KMS-11 (cell line): ENCODE measurements at regions not wholly inside any gene's neighbourhood (a gene's known extent, or its start where the extent isn't known, plus 50 kb on each side); places are given as distances from the start of the nearest gene placed in this dataset.

Experiments used
- H2AFZ ChIP-seq: fragments of 200-600 bp; sonication (generic); 2 replicates; pipeline ENCODE4 v1.6.1; 2016; ENCODE audit warnings: antibody characterized with exemption, mixed run types, low read depth
- H3K27ac ChIP-seq: fragments of 200-600 bp; sonication (generic); 2 replicates; pipeline ENCODE4 v1.6.1; 2016; ENCODE audit warnings: mild to moderate bottlenecking, mixed run types
- H3K27me3 ChIP-seq: fragments of 200-600 bp; sonication (generic); 2 replicates; pipeline ENCODE4 v1.6.1; 2017; ENCODE audit warnings: mild to moderate bottlenecking, low read depth, mixed run types, moderate library complexity; ENCODE audit not compliant: insufficient read depth
- H3K36me3 ChIP-seq: fragments of 200-600 bp; sonication (generic); 2 replicates; pipeline ENCODE4 v1.6.1; 2017; ENCODE audit warnings: mild to moderate bottlenecking, mixed run types; ENCODE audit not compliant: insufficient read depth
- H3K4me1 ChIP-seq: fragments of 200-600 bp; sonication (generic); 2 replicates; pipeline ENCODE4 v1.6.1; 2016; ENCODE audit warnings: mild to moderate bottlenecking, low read depth, mixed run types; ENCODE audit not compliant: poor library complexity, severe bottlenecking
- H3K4me2 ChIP-seq: fragments of 200-600 bp; sonication (generic); 2 replicates; pipeline ENCODE4 v1.7.0; 2016; ENCODE audit warnings: mild to moderate bottlenecking, mixed run types
- H3K4me3 ChIP-seq: fragments of 200-600 bp; sonication (generic); IDR thresholded peaks from 2 replicates; pipeline ENCODE4 v1.6.1; 2017; ENCODE audit warnings: low read depth, low read length, mixed read lengths; ENCODE audit not compliant: insufficient read depth
- H3K79me2 ChIP-seq: fragments of 200-600 bp; sonication (generic); 2 replicates; pipeline ENCODE4 v1.6.1; 2016; ENCODE audit warnings: low read depth, mixed run types; ENCODE audit not compliant: insufficient read depth
- H3K9ac ChIP-seq: fragments of 200-600 bp; sonication (generic); 2 replicates; pipeline ENCODE4 v1.6.1; 2016; ENCODE audit warnings: mild to moderate bottlenecking, mixed run types
- H4K20me1 ChIP-seq: fragments of 200-600 bp; sonication (generic); 2 replicates; pipeline ENCODE4 v1.6.1; 2016; ENCODE audit warnings: mild to moderate bottlenecking, mixed run types; ENCODE audit not compliant: insufficient read depth
- CTCF ChIP-seq: fragments of 200-600 bp; sonication (generic); conservative IDR thresholded peaks from 2 replicates; pipeline ENCODE4 v1.6.1; 2017; ENCODE audit warnings: low read depth, mild to moderate bottlenecking, antibody characterized with exemption, low read length, moderate library complexity, mixed read lengths

DNA sequence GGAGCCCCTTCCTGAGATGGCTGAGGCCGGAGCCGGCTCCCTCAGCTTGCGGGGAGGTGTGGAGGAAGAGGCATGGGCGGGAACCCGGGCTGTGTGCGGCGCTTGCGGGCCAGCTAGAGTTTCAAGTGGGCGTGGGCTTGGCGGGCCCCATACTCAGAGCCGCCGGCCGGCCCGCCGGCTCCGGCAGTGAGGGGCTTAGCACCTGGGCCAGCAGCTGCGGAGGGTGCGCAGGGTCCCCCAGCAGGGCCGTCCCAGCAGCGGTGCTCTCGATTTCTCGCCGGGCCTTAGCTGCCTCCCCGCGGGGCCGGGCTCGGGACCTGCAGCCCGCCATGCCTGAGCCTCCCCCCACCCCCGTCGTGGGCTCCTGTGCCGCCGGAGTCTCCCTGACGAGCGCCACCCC, 67.9 kb upstream of the SLC28A3 start:
- H2AFZ ChIP-seq, result no peak overlapping the region
- H3K4me1 ChIP-seq, result no peaks in the 10 kb centered on the region
- no peaks in the 10 kb centered on the region for H3K79me2 ChIP-seq

DNA sequence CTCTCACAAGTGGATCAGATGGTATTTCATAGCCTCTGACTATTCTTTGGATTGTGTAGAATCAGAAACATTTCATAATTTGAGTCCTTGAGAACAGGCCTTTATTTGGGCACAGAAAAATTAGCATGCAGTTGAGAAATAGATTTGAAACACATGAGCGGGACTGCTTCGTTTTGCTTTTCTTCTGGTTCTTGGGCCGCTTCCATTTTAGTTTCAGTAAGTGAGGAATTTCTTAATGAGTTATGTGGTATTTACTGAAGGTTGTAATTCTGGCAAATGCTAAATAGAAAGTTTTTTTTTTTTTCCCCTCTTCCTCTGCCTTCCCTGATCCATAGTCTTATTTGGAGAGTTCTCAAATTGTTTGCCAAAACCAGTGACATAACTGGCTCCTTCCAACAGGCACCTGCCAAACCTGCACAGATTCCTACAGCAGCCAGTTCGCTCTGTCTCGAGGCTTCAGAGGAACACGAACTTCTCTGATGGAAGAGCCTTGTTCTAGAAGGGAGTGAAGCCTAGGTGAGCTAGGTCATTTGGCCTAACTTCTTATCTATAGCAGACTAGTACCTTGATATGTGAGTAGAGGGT, 71.2 kb upstream of the SLC28A3 start:
- H3K36me3 ChIP-seq, result no peaks in the 10 kb centered on the region
- H3K79me2 ChIP-seq, result no peaks in the 10 kb centered on the region
- no peak overlapping the region for H3K9ac ChIP-seq
- H4K20me1 ChIP-seq, result no peaks in the 10 kb centered on the region
- no peak for TF ChIP-seq CTCF
- H3K27me3 ChIP-seq, result no peaks in the 10 kb centered on the region
- H3K4me2 ChIP-seq, result no peak overlapping the region
- no peak overlapping the region for H3K27ac ChIP-seq
- no peaks in the 10 kb centered on the region for H3K4me1 ChIP-seq
- no peak overlapping the region for H2AFZ ChIP-seq
- H3K4me3 ChIP-seq, result no peak overlapping the region

More for the DNA sequence above, 67.9 kb upstream of the SLC28A3 start:
- no peaks in the 10 kb centered on the region for H3K36me3 ChIP-seq
- no peaks in the 10 kb centered on the region for H3K27me3 ChIP-seq
- H4K20me1 ChIP-seq, result no peaks in the 10 kb centered on the region
- no peak for TF ChIP-seq CTCF
- H3K9ac ChIP-seq, result no peak overlapping the region
- no peak overlapping the region for H3K4me2 ChIP-seq
- no peak overlapping the region for H3K27ac ChIP-seq
- no peak overlapping the region for H3K4me3 ChIP-seq

DNA sequence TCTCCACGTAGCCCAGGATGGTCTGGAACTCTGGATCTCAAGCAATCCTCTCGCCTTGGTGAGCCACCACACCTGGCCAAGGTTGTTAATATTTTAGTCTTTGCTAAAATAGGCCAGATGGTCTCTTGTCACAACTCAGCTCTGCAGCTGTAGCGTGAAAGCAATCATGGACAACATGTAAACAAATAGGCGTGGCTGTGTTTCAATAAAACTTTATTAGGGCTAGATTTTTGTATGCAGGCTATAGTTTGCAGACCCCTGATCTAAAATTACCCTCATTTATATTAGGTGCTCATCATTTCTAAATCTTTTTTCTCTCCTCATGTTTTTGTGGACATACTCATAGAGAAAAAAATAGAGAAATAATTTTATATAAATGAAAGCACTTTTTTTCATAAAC, 72.1 kb upstream of the SLC28A3 start:
- Histone ChIP-seq H3K27ac (no peak overlapping the region), H2AFZ (no peak overlapping the region), H3K4me3 (no peak overlapping the region), H3K79me2 (no peaks in the 10 kb centered on the region), H3K36me3 (no peaks in the 10 kb centered on the region), H4K20me1 (no peaks in the 10 kb centered on the region), H3K9ac (no peak overlapping the region), H3K4me2 (no peak overlapping the region), H3K4me1 (no peaks in the 10 kb centered on the region), H3K27me3 (no peaks in the 10 kb centered on the region)
- no peak for TF ChIP-seq CTCF

GRCh38 chr9:84413301-84413700, 72.7 kb upstream of the SLC28A3 start:
- Histone ChIP-seq H3K27ac (no peak overlapping the region), H3K79me2 (no peaks in the 10 kb centered on the region), H3K4me1 (no peaks in the 10 kb centered on the region), H3K4me2 (no peak overlapping the region), H3K27me3 (no peaks in the 10 kb centered on the region), H3K9ac (no peak overlapping the region), H3K36me3 (no peaks in the 10 kb centered on the region), H2AFZ (no peak overlapping the region), H4K20me1 (no peaks in the 10 kb centered on the region), H3K4me3 (no peak overlapping the region)
- TF ChIP-seq CTCF, result no peak
